GM23248 (cell line): ENCODE measurements at regions not wholly inside any gene's neighbourhood (a gene's known extent, or its start where the extent isn't known, plus 50 kb on each side); places are given as distances from the start of the nearest gene placed in this dataset.

Experiments
- EZH2 ChIP-seq: fragments of 200-600 bp; sonication (generic); IDR thresholded peaks from 2 replicates; pipeline ENCODE4 v1.6.1; 2018; ENCODE audit warnings: antibody characterized with exemption, mild to moderate bottlenecking; ENCODE audit not compliant: insufficient read depth, poor library complexity, severe bottlenecking
- EZH2phosphoT487 ChIP-seq: fragments of 200-600 bp; sonication (generic); IDR thresholded peaks from 2 replicates; pipeline ENCODE4 v1.6.1; 2018; ENCODE audit warnings: antibody characterized with exemption, moderate library complexity, mild to moderate bottlenecking, low read depth; ENCODE audit not compliant: insufficient read depth

DNA sequence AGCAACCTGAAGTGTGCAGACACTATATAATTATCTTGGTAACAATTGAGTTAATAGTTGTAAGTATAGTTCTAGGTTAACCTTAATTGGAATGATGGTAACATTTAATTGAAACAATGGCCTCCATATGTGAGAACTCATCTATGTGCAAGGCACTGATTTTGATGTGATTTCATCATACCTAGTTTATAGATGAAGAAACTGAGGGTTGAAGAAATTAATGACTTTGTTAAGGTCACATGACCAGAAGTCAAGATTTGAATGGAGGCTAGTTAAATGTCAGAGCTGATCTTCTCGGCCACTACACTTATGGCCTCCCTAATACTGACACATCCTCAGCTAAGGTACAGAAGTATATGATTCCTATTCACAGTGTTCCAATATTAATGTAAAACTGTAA lies 128.2 kb upstream of the PSMD7 start:
- TF ChIP-seq EZH2, result no peak
- TF ChIP-seq EZH2phosphoT487, result no peak
